ENCODE measurements at regions not wholly inside any gene's neighbourhood (a gene's known extent, or its start where the extent isn't known, plus 50 kb on each side); places are given as distances from the start of the nearest gene placed in this dataset.

GRCh38 chr16:26664086-26664485, 402.6 kb upstream of the C16orf82 start:
- H3K36me3 ChIP-seq (ENCODE audit: control insufficient read depth in 2 of 2, extremely low read depth in 1 of 2, insufficient read depth in 2 of 2, low read length in 2 of 2): no peaks in the 10 kb centered on the region
- no peak for TF ChIP-seq CTCF (optimal IDR thresholded peaks at IDR 0.05 in 1 of 3, IDR thresholded peaks at IDR 0.05 in 1 of 3, conservative IDR thresholded peaks at IDR 0.05 in 1 of 3; ENCODE audit: extremely low read depth in 1 of 3, insufficient read depth in 2 of 3, low read length in 3 of 3)
- no peak for TF ChIP-seq EZH2 (IDR thresholded peaks at IDR 0.05; ENCODE audit: low read length)
- dilution Hi-C loops (cut with MboI; ENCODE audit: extremely low pct_ligation_motif_present, low sequenced_read_pairs): no loop called here
- no peak overlapping the region for H3K27ac ChIP-seq (ENCODE audit: control insufficient read depth, insufficient read depth, low read length)
- H3K9me1 ChIP-seq (ENCODE audit: control insufficient read depth, extremely low read depth, insufficient read depth, low read length): no peaks in the 10 kb centered on the region
- DNase-seq (ENCODE audit: low read depth, low spot score) (no peak), FAIRE-seq (no peak)
- no peaks in the 10 kb centered on the region for H4K20me1 ChIP-seq (ENCODE audit: control insufficient read depth, extremely low read depth, insufficient read depth, low read length)
- no peak overlapping the region for H3K4me2 ChIP-seq (ENCODE audit: control insufficient read depth, extremely low read depth, insufficient read depth, low read depth, low read length)
- no peaks in the 10 kb centered on the region for H3K4me1 ChIP-seq (ENCODE audit: control insufficient read depth, extremely low read depth, insufficient read depth, low read length)
- H3K9ac ChIP-seq (ENCODE audit: control insufficient read depth, extremely low read depth, insufficient read depth, low read length): no peak overlapping the region
- H3K27me3 ChIP-seq (ENCODE audit: control insufficient read depth, extremely low read depth, insufficient read depth, low read length): no peaks in the 10 kb centered on the region
- no peaks in the 10 kb centered on the region for H3K79me2 ChIP-seq (ENCODE audit: control insufficient read depth, insufficient read depth, low read length)
- H2AFZ ChIP-seq (ENCODE audit: control insufficient read depth, low read length): no peak overlapping the region
- H3K9me3 ChIP-seq (ENCODE audit: control insufficient read depth, low read depth, low read length): peaks cover 2% of the 10 kb centered on the region
- H3K4me3 ChIP-seq (ENCODE audit: control insufficient read depth in 2 of 3, extremely low read depth in 1 of 3, insufficient read depth in 2 of 3, low read depth in 1 of 3, low read length in 3 of 3): no peak overlapping the region

- dilution Hi-C loops (cut with MboI; ENCODE audit: extremely low pct_ligation_motif_present, low sequenced_read_pairs): no loop called here
- H3K4me1 ChIP-seq (ENCODE audit: control insufficient read depth, extremely low read depth, insufficient read depth, low read length): no peaks in the 10 kb centered on the region
- peaks cover 2% of the 10 kb centered on the region for H3K9me3 ChIP-seq (ENCODE audit: control insufficient read depth, low read depth, low read length)
- H2AFZ ChIP-seq (ENCODE audit: control insufficient read depth, low read length): no peak overlapping the region
- no peaks in the 10 kb centered on the region for H3K9me1 ChIP-seq (ENCODE audit: control insufficient read depth, extremely low read depth, insufficient read depth, low read length)
- no peaks in the 10 kb centered on the region for H3K36me3 ChIP-seq (ENCODE audit: control insufficient read depth in 2 of 2, extremely low read depth in 1 of 2, insufficient read depth in 2 of 2, low read length in 2 of 2)
- FAIRE-seq: no peak
- H3K4me3 ChIP-seq (ENCODE audit: control insufficient read depth in 2 of 3, extremely low read depth in 1 of 3, insufficient read depth in 2 of 3, low read depth in 1 of 3, low read length in 3 of 3): no peak overlapping the region
- no peak overlapping the region for H3K9ac ChIP-seq (ENCODE audit: control insufficient read depth, extremely low read depth, insufficient read depth, low read length)
- H3K27me3 ChIP-seq (ENCODE audit: control insufficient read depth, extremely low read depth, insufficient read depth, low read length): no peaks in the 10 kb centered on the region
- H3K79me2 ChIP-seq (ENCODE audit: control insufficient read depth, insufficient read depth, low read length): no peaks in the 10 kb centered on the region
- H3K27ac ChIP-seq (ENCODE audit: control insufficient read depth, insufficient read depth, low read length): no peak overlapping the region
- H3K4me2 ChIP-seq (ENCODE audit: control insufficient read depth, extremely low read depth, insufficient read depth, low read depth, low read length): no peak overlapping the region
- TF ChIP-seq EZH2 (IDR thresholded peaks at IDR 0.05; ENCODE audit: low read length) (no peak), CTCF (optimal IDR thresholded peaks at IDR 0.05 in 1 of 3, IDR thresholded peaks at IDR 0.05 in 1 of 3, conservative IDR thresholded peaks at IDR 0.05 in 1 of 3; ENCODE audit: extremely low read depth in 1 of 3, insufficient read depth in 2 of 3, low read length in 3 of 3) (no peak)
- DNase-seq (ENCODE audit: low read depth, low spot score): no peak
- H4K20me1 ChIP-seq (ENCODE audit: control insufficient read depth, extremely low read depth, insufficient read depth, low read length): no peaks in the 10 kb centered on the region
These were observed 401.4 kb upstream of the C16orf82 start for GRCh38 chr16:26665166-26665939.
